SK-N-MC (cell line): ENCODE measurements at regions not wholly inside any gene's neighbourhood (a gene's known extent, or its start where the extent isn't known, plus 50 kb on each side); places are given as distances from the start of the nearest gene placed in this dataset.

ENCODE experiments used
- DNase-seq: peaks from one replicate; pipeline ENCODE4 v3.0.0-alpha.2; 2011; ENCODE audit warnings: low read depth, low spot score
- H3K27ac ChIP-seq: fragments of 200-600 bp; sonication (generic); 2 replicates; pipeline ENCODE4 v1.5.1; 2016; ENCODE audit warnings: mixed run types
- H3K36me3 ChIP-seq: fragments of 200-600 bp; sonication (generic); 2 replicates; pipeline ENCODE4 v1.6.1; 2017; ENCODE audit warnings: antibody characterized with exemption, low read length, mixed read lengths; ENCODE audit not compliant: insufficient read depth
- H3K4me3 ChIP-seq: fragments of 200-600 bp; sonication (generic); 2 replicates; pipeline ENCODE4 v1.5.1; 2016
- H3K9ac ChIP-seq: fragments of 200-600 bp; sonication (generic); 2 replicates; pipeline ENCODE4 v1.8.0; 2017; ENCODE audit warnings: mixed run types, mixed read lengths; ENCODE audit not compliant: insufficient read length
- H3K9me3 ChIP-seq: fragments of 200-600 bp; sonication (generic); 2 replicates; pipeline ENCODE4 v1.6.1; 2017; ENCODE audit warnings: low read depth, mild to moderate bottlenecking, antibody characterized with exemption, low read length, moderate library complexity, mixed read lengths
- EZH2 ChIP-seq: fragments of 200-600 bp; sonication (generic); IDR thresholded peaks from one replicate; pipeline ENCODE4 v1.6.1; 2017; ENCODE audit warnings: antibody characterized with exemption
- FOXP2 ChIP-seq: optimal IDR thresholded peaks from 2 replicates; pipeline ENCODE3; 2011; ENCODE audit warnings: mild to moderate bottlenecking, moderate library complexity; ENCODE audit not compliant: insufficient read depth; ENCODE audit errors: extremely low read length, control extremely low read depth
- POLR2AphosphoS5 ChIP-seq: IDR thresholded peaks from 2 replicates; pipeline ENCODE4 v1.6.1; 2012; ENCODE audit warnings: mild to moderate bottlenecking, low read depth, low read length, borderline replicate concordance

DNA sequence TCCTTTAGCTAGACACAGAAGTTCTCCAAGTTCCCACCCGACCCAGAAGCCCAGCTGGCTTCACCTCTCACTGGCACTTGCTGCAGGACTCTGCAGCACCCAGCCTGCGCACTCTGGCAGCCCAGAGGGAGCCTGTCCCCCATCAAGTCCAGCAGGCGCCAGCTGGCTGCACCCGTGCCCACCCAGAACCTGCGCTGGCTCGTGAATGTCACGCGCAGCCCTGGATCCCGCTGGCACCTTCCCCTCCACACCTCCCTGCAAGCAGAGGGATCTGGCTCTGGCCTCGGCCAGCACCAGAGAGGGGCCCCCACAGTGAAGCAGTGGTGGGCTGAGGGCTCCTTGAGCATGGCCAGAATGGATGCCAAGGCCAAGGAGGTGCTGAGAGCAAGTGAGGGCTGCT, 187.6 kb upstream of the HAND2 start:
- TF ChIP-seq EZH2 (no peak), FOXP2 (no peak), POLR2AphosphoS5 (no peak)
- Histone ChIP-seq H3K36me3 (no peaks in the 10 kb centered on the region), H3K27ac (no peak overlapping the region), H3K9me3 (no peaks in the 10 kb centered on the region), H3K4me3 (no peak overlapping the region), H3K9ac (no peak overlapping the region)
- DNase-seq = no peak

- DNase-seq = no peak
- H3K9ac ChIP-seq = no peak overlapping the region
- no peaks in the 10 kb centered on the region for H3K36me3 ChIP-seq
- no peak overlapping the region for H3K27ac ChIP-seq
- H3K9me3 ChIP-seq = no peaks in the 10 kb centered on the region
- TF ChIP-seq FOXP2 (no peak), POLR2AphosphoS5 (no peak), EZH2 (no peak)
- no peak overlapping the region for H3K4me3 ChIP-seq
These were observed 184.4 kb upstream of the HAND2 start for GRCh38 chr4:173714456-173714855.

DNA sequence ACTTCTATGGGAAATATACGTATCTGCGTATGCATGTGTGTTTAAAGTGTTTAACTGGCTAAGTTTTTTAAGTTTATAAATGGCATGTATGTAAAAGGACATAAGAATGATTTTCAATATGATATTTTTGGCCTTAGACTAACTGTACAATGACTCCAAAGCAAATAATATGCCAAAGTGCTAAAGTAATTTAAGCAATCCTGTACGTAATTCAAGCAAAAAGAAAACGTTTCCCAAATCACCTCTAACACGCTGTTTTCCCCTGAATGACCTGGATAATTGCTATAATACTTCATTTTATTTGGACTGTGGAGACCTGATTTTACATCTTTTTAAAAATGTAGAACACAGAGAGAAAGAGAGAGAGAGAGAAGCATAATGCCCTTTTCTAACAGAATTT, 183.0 kb upstream of the HAND2 start:
- H3K9ac ChIP-seq = no peak overlapping the region

GRCh38 chr4:173707658-173708419, 177.8 kb upstream of the HAND2 start:
- no peaks in the 10 kb centered on the region for H3K36me3 ChIP-seq
- no peak overlapping the region for H3K4me3 ChIP-seq
- DNase-seq = no peak
- H3K9ac ChIP-seq = no peak overlapping the region
- no peak overlapping the region for H3K27ac ChIP-seq
- no peaks in the 10 kb centered on the region for H3K9me3 ChIP-seq
- no peak for TF ChIP-seq EZH2
- no peak for TF ChIP-seq POLR2AphosphoS5
- no peak for TF ChIP-seq FOXP2

More for the DNA sequence above, 183.0 kb upstream of the HAND2 start:
- no peak overlapping the region for H3K4me3 ChIP-seq
- no peaks in the 10 kb centered on the region for H3K36me3 ChIP-seq
- no peaks in the 10 kb centered on the region for H3K9me3 ChIP-seq
- H3K27ac ChIP-seq = no peak overlapping the region
- DNase-seq = no peak
- TF ChIP-seq FOXP2 = no peak
- TF ChIP-seq POLR2AphosphoS5 = no peak
- TF ChIP-seq EZH2 = no peak

- no peak for DNase-seq
- no peak overlapping the region for H3K9ac ChIP-seq
- no peak for TF ChIP-seq POLR2AphosphoS5
- no peak for TF ChIP-seq FOXP2
- no peak for TF ChIP-seq EZH2
- peak overlapping the region; percentile 26; the same call in 1 of the 2 replicates for H3K4me3 ChIP-seq
- no peaks in the 10 kb centered on the region for H3K9me3 ChIP-seq
- H3K27ac ChIP-seq = no peak overlapping the region
- no peaks in the 10 kb centered on the region for H3K36me3 ChIP-seq
These were observed 174.2 kb upstream of the HAND2 start for GRCh38 chr4:173704201-173704600.

DNA sequence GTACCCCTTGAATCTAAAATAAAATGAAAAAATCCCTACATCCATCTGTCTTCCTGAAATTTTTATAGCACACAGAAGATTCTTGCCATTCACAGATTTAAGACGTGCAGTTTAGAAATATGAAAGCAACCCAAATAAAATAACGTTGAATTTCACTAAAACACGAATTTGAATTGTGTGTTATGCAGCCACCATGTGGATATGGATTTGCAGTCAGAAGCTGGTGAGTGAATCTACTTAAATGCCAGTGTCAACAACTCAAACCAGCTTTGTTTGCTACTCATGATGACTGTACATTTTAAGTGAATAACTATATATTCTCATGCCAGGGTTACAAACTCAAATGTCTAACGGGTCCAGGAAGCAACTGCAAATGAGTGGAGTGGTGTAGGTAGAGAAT, 173.0 kb upstream of the HAND2 start:
- TF ChIP-seq FOXP2 = no peak
- TF ChIP-seq POLR2AphosphoS5 = no peak
- TF ChIP-seq EZH2 = no peak
- H3K9me3 ChIP-seq = no peaks in the 10 kb centered on the region
- DNase-seq = no peak
- H3K9ac ChIP-seq = no peak overlapping the region
- H3K36me3 ChIP-seq = no peaks in the 10 kb centered on the region
- H3K4me3 ChIP-seq = no peak overlapping the region
- H3K27ac ChIP-seq = no peak overlapping the region

DNA sequence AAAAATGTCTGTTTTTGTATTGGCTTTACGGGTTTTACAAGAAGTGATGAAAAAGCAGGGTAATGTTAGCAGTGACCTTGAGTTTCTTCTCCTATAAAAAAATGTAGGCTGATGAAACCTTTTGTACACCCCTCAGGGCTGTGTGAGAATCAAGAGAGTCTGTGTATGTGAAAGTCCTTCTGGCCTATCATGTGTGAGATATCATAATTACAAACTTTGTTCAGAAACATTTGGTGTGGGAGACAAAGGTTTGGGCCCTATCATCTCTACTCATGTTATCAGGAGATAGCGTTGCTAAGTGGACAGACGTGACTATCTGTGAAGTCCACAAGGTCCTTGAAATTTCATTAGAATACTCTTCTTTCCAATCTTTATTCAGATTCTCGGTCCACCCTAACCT, 170.6 kb upstream of the HAND2 start:
- Histone ChIP-seq H3K27ac (peak overlapping the region; percentile 86), H3K9me3 (no peaks in the 10 kb centered on the region), H3K9ac (peak overlapping the region; percentile 43), H3K36me3 (no peaks in the 10 kb centered on the region), H3K4me3 (no peak overlapping the region; the same call in 1 of the 2 replicates)
- DNase-seq = no peak
- TF ChIP-seq EZH2 (no peak), FOXP2 (no peak), POLR2AphosphoS5 (no peak)

GRCh38 chr4:173699841-173700475, 169.9 kb upstream of the HAND2 start:
- Histone ChIP-seq H3K27ac (peak overlapping the region; percentile 86), H3K9me3 (no peaks in the 10 kb centered on the region), H3K4me3 (peak overlapping the region; percentile 55), H3K36me3 (no peaks in the 10 kb centered on the region), H3K9ac (peak overlapping the region; percentile 43)
- DNase-seq = peak; percentile 80
- TF ChIP-seq FOXP2 (no peak), EZH2 (no peak), POLR2AphosphoS5 (peak; percentile 38; the same call in 1 of the 2 replicates)
